Activated CD8-positive, alpha-beta T cell treated with anti-CD3 and anti-CD28 coated beads for 36 hours (primary cell): ENCODE measurements at regions not wholly inside any gene's neighbourhood (a gene's known extent, or its start where the extent isn't known, plus 50 kb on each side); places are given as distances from the start of the nearest gene placed in this dataset.
A peak's percentile ranks its signal among the peaks of the same experiment; 100 is the strongest.

Source experiments
- ATAC-seq: fragments of 200-7000 bp; cut with Tn5 transposase; one replicate; pipeline ENCODE4 v1.10.0; 2021; ENCODE audit warnings: mild to moderate bottlenecking, moderate library complexity
- CTCF ChIA-PET: fragments of 350-600 bp; sonication (Branson Sonifier 250); formaldehyde crosslinking; loops from one replicate; lab custom pipeline; 2021; ENCODE audit warnings: antibody characterized with exemption; lab: Charles Lee
- POLR2A ChIA-PET: fragments of 350-600 bp; sonication (Branson Sonifier 250); formaldehyde crosslinking; loops from one replicate; lab custom pipeline; 2021; ENCODE audit warnings: antibody characterized with exemption; lab: Charles Lee
- DNase-seq: peaks from one replicate; pipeline ENCODE4 v3.0.0-alpha.2; 2020
- H3K27ac Mint-ChIP-seq: one replicate; pipeline ENCODE4 v1.8.0; 2021; ENCODE audit warnings: mild to moderate bottlenecking, mixed read lengths
- H3K27me3 Mint-ChIP-seq: one replicate; pipeline ENCODE4 v1.8.0; 2021; ENCODE audit warnings: mixed read lengths
- H3K36me3 Mint-ChIP-seq: one replicate; pipeline ENCODE4 v1.8.0; 2021; ENCODE audit warnings: low read depth, mixed read lengths
- H3K4me1 Mint-ChIP-seq: one replicate; pipeline ENCODE4 v1.8.0; 2021; ENCODE audit warnings: low read depth, mixed read lengths
- H3K4me3 Mint-ChIP-seq: one replicate; pipeline ENCODE4 v1.8.0; 2021; ENCODE audit warnings: mild to moderate bottlenecking, moderate library complexity, mixed read lengths
- H3K9me3 Mint-ChIP-seq: one replicate; pipeline ENCODE4 v1.8.0; 2021; ENCODE audit warnings: mixed read lengths
- CTCF ChIP-seq: fragments of 200-600 bp; IDR thresholded peaks from one replicate; pipeline ENCODE4 v1.8.0; 2022; ENCODE audit warnings: antibody characterized with exemption, mild to moderate bottlenecking
- intact Hi-C: fragments of 100-400 bp; cut with micrococcal nuclease; formaldehyde crosslinking; loops from one replicate; pipeline ENCODE4 v1.10.0; 2022

GRCh38 chr16:11403920-11404319 is 58.7 kb downstream of the RMI2 start:
- intact Hi-C loops, result loop anchor here (10.0 kb wide), 1 partner anchor 121 kb away; a partner anchor contains a TSS
- H3K36me3 Mint-ChIP-seq, result no peaks in the 10 kb centered on the region
- no peak for ATAC-seq
- CTCF ChIA-PET, result interaction anchor here (1.1 to 9.6 kb wide), 2 partner anchors 147 to 441 kb away, joined by 3 to 65 read pairs; partner anchors contain the start of gene SOCS1
- no peak overlapping the region for H3K4me3 Mint-ChIP-seq
- TF ChIP-seq CTCF, result no peak
- POLR2A ChIA-PET, result no interaction called here
- H3K4me1 Mint-ChIP-seq, result no peaks in the 10 kb centered on the region
- no peak for DNase-seq
- no peaks in the 10 kb centered on the region for H3K9me3 Mint-ChIP-seq
- no peaks in the 10 kb centered on the region for H3K27me3 Mint-ChIP-seq
- H3K27ac Mint-ChIP-seq, result no peak overlapping the region

- H3K36me3 Mint-ChIP-seq, result no peaks in the 10 kb centered on the region
- ATAC-seq (no peak), DNase-seq (no peak)
- H3K27me3 Mint-ChIP-seq, result no peaks in the 10 kb centered on the region
- no peaks in the 10 kb centered on the region for H3K9me3 Mint-ChIP-seq
- no peak overlapping the region for H3K4me3 Mint-ChIP-seq
- CTCF ChIA-PET, result interaction anchor here (0.7 to 9.6 kb wide), 11 partner anchors 8 to 663 kb away, joined by 3 to 89 read pairs (median 3); partner anchors contain the start of gene SOCS1
- H3K27ac Mint-ChIP-seq, result no peak overlapping the region
- no peaks in the 10 kb centered on the region for H3K4me1 Mint-ChIP-seq
- POLR2A ChIA-PET, result no interaction called here
- intact Hi-C loops, result loop anchor here (5.0 to 10.0 kb wide), 3 partner anchors 120 to 413 kb away; a partner anchor contains a TSS
- no peak for TF ChIP-seq CTCF
Measured at GRCh38 chr16:11404603-11405002, 59.3 kb downstream of the RMI2 start.

- no peaks in the 10 kb centered on the region for H3K4me1 Mint-ChIP-seq
- CTCF ChIA-PET, result interaction anchor here (0.8 to 9.6 kb wide), 25 partner anchors 9 to 662 kb away, joined by 3 to 89 read pairs (median 4); partner anchors contain the start of gene SNN
- peak; percentile 74 for TF ChIP-seq CTCF
- peak; percentile 79 for DNase-seq
- no peak overlapping the region for H3K4me3 Mint-ChIP-seq
- no peaks in the 10 kb centered on the region for H3K9me3 Mint-ChIP-seq
- POLR2A ChIA-PET, result no interaction called here
- intact Hi-C loops, result loop anchor here (5.0 to 10.0 kb wide), 3 partner anchors 119 to 412 kb away; a partner anchor contains a TSS
- H3K36me3 Mint-ChIP-seq, result no peaks in the 10 kb centered on the region
- no peaks in the 10 kb centered on the region for H3K27me3 Mint-ChIP-seq
- H3K27ac Mint-ChIP-seq, result no peak overlapping the region
- peak; percentile 88 for ATAC-seq
Measured at GRCh38 chr16:11405331-11406176, 60.3 kb downstream of the RMI2 start.

- Mint-ChIP-seq H3K36me3 (no peaks in the 10 kb centered on the region), H3K4me1 (no peaks in the 10 kb centered on the region), H3K9me3 (no peaks in the 10 kb centered on the region), H3K4me3 (no peak overlapping the region), H3K27me3 (no peaks in the 10 kb centered on the region), H3K27ac (no peak overlapping the region)
- DNase-seq (no peak), ATAC-seq (no peak)
- TF ChIP-seq CTCF, result no peak
- ChIA-PET POLR2A (no interaction called here), CTCF (interaction anchor here (0.6 to 9.6 kb wide), 35 partner anchors 10 to 662 kb away, joined by 3 to 89 read pairs (median 4); partner anchors contain the start of gene SNN)
- intact Hi-C loops, result loop anchor here (5.0 to 10.0 kb wide), 3 partner anchors 119 to 411 kb away; a partner anchor contains a TSS
Measured at GRCh38 chr16:11406177-11406560, 60.9 kb downstream of the RMI2 start.
